ENCODE measurements at regions not wholly inside any gene's neighbourhood (a gene's known extent, or its start where the extent isn't known, plus 50 kb on each side); places are given as distances from the start of the nearest gene placed in this dataset.
"Not testable (repeated sequence)": the region's sequence is repeated elsewhere in the genome, so short reads cannot be mapped to it uniquely, and the experiment has no call there.

GRCh38 chr4:189703000-189703399 lies 237.7 kb upstream of the FRG1 start:
- TF ChIP-seq ZNF558 (tag by site-specific recombination; IDR thresholded peaks at IDR 0.05); ZNF132 (tag by site-specific recombination; IDR thresholded peaks at IDR 0.05; ENCODE audit: borderline replicate concordance); ZNF785 (tag by site-specific recombination; IDR thresholded peaks at IDR 0.05); CTCF (tag by site-specific recombination; IDR thresholded peaks at IDR 0.05); ZNF394 (tag by site-specific recombination; IDR thresholded peaks at IDR 0.05; ENCODE audit: borderline replicate concordance); ZBTB17 (tag by site-specific recombination; IDR thresholded peaks at IDR 0.05); SP3 (tag by site-specific recombination; IDR thresholded peaks at IDR 0.05); FEZF1 (tag by site-specific recombination; IDR thresholded peaks at IDR 0.05); RBAK (tag by site-specific recombination; IDR thresholded peaks at IDR 0.05); ZNF423 (tag by site-specific recombination; IDR thresholded peaks at IDR 0.05): not testable (repeated sequence)
